PC-3 (cell line): ENCODE measurements at regions not wholly inside any gene's neighbourhood (a gene's known extent, or its start where the extent isn't known, plus 50 kb on each side); places are given as distances from the start of the nearest gene placed in this dataset.

Experiments used
- ATAC-seq: fragments of 200-7000 bp; cut with Tn5 transposase; 2 replicates; pipeline ENCODE4 v1.9.1; 2020; ENCODE audit warnings: mild to moderate bottlenecking, moderate library complexity
- BruUV-seq: library from RNA; stranded (reverse); fragments of 400-500 nt; replicated peaks from 2 replicates; lab custom pipeline; 2021; lab: Mats Ljungman, UMichigan
- CTCF ChIA-PET: fragments of 300-600 bp; sonication (Branson Sonifier 250); formaldehyde crosslinking; loops from one replicate; lab custom pipeline; 2022; ENCODE audit warnings: antibody characterized with exemption; lab: Charles Lee
- POLR2A ChIA-PET: fragments of 300-600 bp; sonication (Branson Sonifier 250); formaldehyde crosslinking; loops from one replicate; lab custom pipeline; 2022; ENCODE audit warnings: antibody characterized with exemption; ENCODE audit not compliant: unreplicated experiment; lab: Charles Lee
- DNase-seq: peaks from one replicate; pipeline ENCODE4 v3.0.0-alpha.2; 2015
- H2AFZ ChIP-seq: fragments of 300-600 bp; sonication (generic); 2 replicates; pipeline ENCODE4 v1.6.0; 2016; ENCODE audit warnings: antibody characterized with exemption, low read length
- H3F3A ChIP-seq: fragments of 300-600 bp; sonication (generic); one replicate; pipeline ENCODE4 v1.6.0; 2017; ENCODE audit warnings: antibody characterized with exemption, low read length, control low read depth, mild to moderate bottlenecking; ENCODE audit not compliant: unreplicated experiment
- H3K27ac ChIP-seq: fragments of 300-600 bp; sonication (generic); 2 replicates; pipeline ENCODE4 v1.5.1; 2016; ENCODE audit warnings: mild to moderate bottlenecking, low read length
- H3K27me3 ChIP-seq: fragments of 300-600 bp; sonication (generic); 2 replicates; pipeline ENCODE4 v1.6.1; 2016; ENCODE audit warnings: low read length, mixed read lengths
- H3K36me3 ChIP-seq: fragments of 300-600 bp; sonication (generic); 2 replicates; pipeline ENCODE4 v1.6.1; 2016; ENCODE audit warnings: low read depth, mixed run types, low read length, mixed read lengths
- H3K4me1 ChIP-seq: fragments of 300-600 bp; sonication (generic); 2 replicates; pipeline ENCODE4 v1.5.1; 2016; ENCODE audit warnings: low read length; ENCODE audit not compliant: insufficient read depth
- H3K4me2 ChIP-seq: fragments of 300-600 bp; sonication (generic); 2 replicates; pipeline ENCODE4 v1.6.0; 2016; ENCODE audit warnings: low read length
- H3K4me3 ChIP-seq: fragments of 300-600 bp; sonication (generic); 2 replicates; pipeline ENCODE4 v1.5.1; 2016; ENCODE audit warnings: mild to moderate bottlenecking, low read length, mixed read lengths
- H3K79me2 ChIP-seq: fragments of 300-600 bp; sonication (generic); 2 replicates; pipeline ENCODE4 v1.6.1; 2017; ENCODE audit warnings: low read length, mixed read lengths
- H3K9ac ChIP-seq: fragments of 300-600 bp; sonication (generic); 2 replicates; pipeline ENCODE4 v1.6.0; 2016; ENCODE audit warnings: mild to moderate bottlenecking, low read length
- H3K9me2 ChIP-seq: fragments of 300-600 bp; sonication (generic); replicated peaks from 2 replicates; pipeline ENCODE4 v1.6.1; 2016; ENCODE audit warnings: mixed run types, low read length, mixed read lengths
- H3K9me3 ChIP-seq: fragments of 300-600 bp; sonication (generic); 2 replicates; pipeline ENCODE4 v1.6.1; 2016; ENCODE audit warnings: low read length, mixed read lengths
- H4K20me1 ChIP-seq: fragments of 300-600 bp; sonication (generic); 2 replicates; pipeline ENCODE4 v1.6.1; 2016; ENCODE audit warnings: low read length, mixed read lengths
- EZH2 ChIP-seq: fragments of 300-600 bp; sonication (generic); IDR thresholded peaks from one replicate; pipeline ENCODE4 v1.6.1; 2017; ENCODE audit warnings: antibody characterized with exemption, mild to moderate bottlenecking, low read length; ENCODE audit not compliant: unreplicated experiment
- EZH2phosphoT487 ChIP-seq: fragments of 300-600 bp; sonication (generic); IDR thresholded peaks from 2 replicates; pipeline ENCODE4 v1.6.1; 2018; ENCODE audit warnings: mild to moderate bottlenecking, antibody characterized with exemption, low read length, borderline replicate concordance
- intact Hi-C: fragments of 100-400 bp; cut with micrococcal nuclease; formaldehyde crosslinking; loops from 2 replicates; pipeline ENCODE4 v1.9.0; 2023
- TF ChIP-seq, protein P1 (sequence below): fragments of 300-600 bp; sonication (generic); conservative IDR thresholded peaks from 2 replicates; pipeline ENCODE4 v1.5.1; 2017; ENCODE audit warnings: antibody characterized with exemption, low read depth, mild to moderate bottlenecking, low read length

DNA sequence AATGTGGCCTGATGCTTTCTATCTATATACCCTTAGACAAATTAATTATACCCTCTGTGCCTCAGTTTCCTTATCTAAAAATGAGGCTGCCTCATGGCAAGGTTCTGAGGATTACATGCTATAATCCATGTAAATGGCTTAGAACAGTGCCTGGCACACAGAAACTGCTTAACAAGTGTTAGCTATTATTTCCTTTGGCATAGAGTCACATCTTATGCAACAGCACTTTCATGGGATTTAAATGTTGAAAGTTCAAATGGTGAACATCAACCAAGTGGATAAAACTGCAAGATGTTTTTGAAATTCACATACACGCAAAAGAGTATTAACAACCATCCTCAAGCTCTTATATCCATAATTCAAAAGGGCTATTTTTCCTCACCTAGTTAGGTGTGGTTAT is 202.8 kb upstream of the JAG1 start:
- no peak overlapping the region for H3K9ac ChIP-seq
- H3K4me2 ChIP-seq, result no peak overlapping the region
- CTCF ChIA-PET, result no interaction called here
- intact Hi-C loops, result no loop called here
- no TSS peak for BruUV-seq
- TF ChIP-seq, protein P1, sequence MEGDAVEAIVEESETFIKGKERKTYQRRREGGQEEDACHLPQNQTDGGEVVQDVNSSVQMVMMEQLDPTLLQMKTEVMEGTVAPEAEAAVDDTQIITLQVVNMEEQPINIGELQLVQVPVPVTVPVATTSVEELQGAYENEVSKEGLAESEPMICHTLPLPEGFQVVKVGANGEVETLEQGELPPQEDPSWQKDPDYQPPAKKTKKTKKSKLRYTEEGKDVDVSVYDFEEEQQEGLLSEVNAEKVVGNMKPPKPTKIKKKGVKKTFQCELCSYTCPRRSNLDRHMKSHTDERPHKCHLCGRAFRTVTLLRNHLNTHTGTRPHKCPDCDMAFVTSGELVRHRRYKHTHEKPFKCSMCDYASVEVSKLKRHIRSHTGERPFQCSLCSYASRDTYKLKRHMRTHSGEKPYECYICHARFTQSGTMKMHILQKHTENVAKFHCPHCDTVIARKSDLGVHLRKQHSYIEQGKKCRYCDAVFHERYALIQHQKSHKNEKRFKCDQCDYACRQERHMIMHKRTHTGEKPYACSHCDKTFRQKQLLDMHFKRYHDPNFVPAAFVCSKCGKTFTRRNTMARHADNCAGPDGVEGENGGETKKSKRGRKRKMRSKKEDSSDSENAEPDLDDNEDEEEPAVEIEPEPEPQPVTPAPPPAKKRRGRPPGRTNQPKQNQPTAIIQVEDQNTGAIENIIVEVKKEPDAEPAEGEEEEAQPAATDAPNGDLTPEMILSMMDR, result no peak
- TF ChIP-seq EZH2phosphoT487, result no peak
- TF ChIP-seq EZH2, result no peak
- POLR2A ChIA-PET, result interaction anchor here (0.6 kb wide), 1 partner anchor 34 kb away, joined by 7 read pairs; no protein-coding TSS in a partner anchor
- DNase-seq (no peak), ATAC-seq (no peak)
- H3K4me3 ChIP-seq, result no peak overlapping the region
- no peaks in the 10 kb centered on the region for H3K9me3 ChIP-seq
- no peaks in the 10 kb centered on the region for H3F3A ChIP-seq
- H3K36me3 ChIP-seq, result no peaks in the 10 kb centered on the region
- 0 out of 2 replicates have a peak, but pooled peaks cover 4% of the 10 kb centered on the region for H3K9me2 ChIP-seq
- no peaks in the 10 kb centered on the region for H4K20me1 ChIP-seq
- no peaks in the 10 kb centered on the region for H3K4me1 ChIP-seq
- no peak overlapping the region for H3K27ac ChIP-seq
- H3K27me3 ChIP-seq, result no peaks in the 10 kb centered on the region
- H2AFZ ChIP-seq, result no peak overlapping the region
- H3K79me2 ChIP-seq, result no peaks in the 10 kb centered on the region

DNA sequence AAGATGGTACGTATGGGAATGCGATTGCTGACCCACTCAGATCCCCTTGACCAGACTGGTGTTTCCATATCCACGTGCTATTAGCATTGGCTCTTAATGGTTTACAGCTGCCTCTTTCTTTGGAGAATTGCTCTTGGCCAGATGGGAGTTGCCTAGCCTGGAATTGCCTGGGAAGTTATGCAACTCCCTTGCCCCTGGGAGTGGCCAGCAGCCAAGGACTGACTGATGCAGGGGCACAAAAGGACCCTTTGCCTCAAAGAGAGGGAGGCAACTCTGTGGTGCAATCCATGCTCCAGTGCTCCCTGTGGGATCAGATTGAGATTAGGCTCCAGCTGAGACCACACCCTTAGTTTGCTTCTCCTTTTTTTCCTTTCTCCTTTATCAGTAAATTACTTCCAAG is 203.5 kb upstream of the JAG1 start:
- H3K4me1 ChIP-seq, result no peaks in the 10 kb centered on the region
- ATAC-seq (no peak), DNase-seq (no peak)
- H2AFZ ChIP-seq, result no peak overlapping the region
- intact Hi-C loops, result no loop called here
- H3K9me3 ChIP-seq, result no peaks in the 10 kb centered on the region
- no peak overlapping the region for H3K9ac ChIP-seq
- H3K27me3 ChIP-seq, result no peaks in the 10 kb centered on the region
- no peaks in the 10 kb centered on the region for H3K79me2 ChIP-seq
- TF ChIP-seq, protein P1, result no peak
- TF ChIP-seq EZH2phosphoT487 (no peak), EZH2 (no peak)
- 0 out of 2 replicates have a peak, but pooled peaks cover 4% of the 10 kb centered on the region for H3K9me2 ChIP-seq
- no peak overlapping the region for H3K27ac ChIP-seq
- H3F3A ChIP-seq, result no peaks in the 10 kb centered on the region
- POLR2A ChIA-PET, result no interaction called here
- BruUV-seq, result no TSS peak
- H4K20me1 ChIP-seq, result no peaks in the 10 kb centered on the region
- no peak overlapping the region for H3K4me2 ChIP-seq
- CTCF ChIA-PET, result no interaction called here
- H3K36me3 ChIP-seq, result no peaks in the 10 kb centered on the region
- no peak overlapping the region for H3K4me3 ChIP-seq

DNA sequence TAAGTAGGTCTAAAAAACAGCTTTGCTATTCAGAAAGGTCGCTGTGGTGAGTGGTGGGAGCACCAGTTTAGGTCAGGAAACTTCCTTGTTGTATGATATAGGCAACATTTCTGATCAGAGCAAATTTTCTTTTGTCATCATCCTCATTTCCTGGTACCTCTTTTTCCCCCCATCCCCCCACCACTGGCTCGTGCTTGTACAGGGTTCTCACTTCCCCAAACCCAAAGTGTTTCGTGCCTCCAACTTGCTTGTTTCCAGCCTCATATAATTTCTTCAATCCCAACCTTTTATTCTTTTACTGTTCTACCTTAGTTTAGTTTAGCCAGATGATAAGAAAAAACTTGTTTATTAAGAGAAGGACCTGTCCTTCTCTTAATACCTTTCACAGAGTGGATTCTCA is 209.4 kb upstream of the JAG1 start:
- Histone ChIP-seq H3K4me1 (no peaks in the 10 kb centered on the region), H2AFZ (no peak overlapping the region), H3K27me3 (no peaks in the 10 kb centered on the region), H3K36me3 (no peaks in the 10 kb centered on the region), H3K79me2 (no peaks in the 10 kb centered on the region), H3K4me3 (no peak overlapping the region), H3K9me2 (no peaks in the 10 kb centered on the region; the same call in 1 of the 2 replicates), H3K9me3 (no peaks in the 10 kb centered on the region), H3K9ac (no peak overlapping the region), H4K20me1 (no peaks in the 10 kb centered on the region), H3F3A (no peaks in the 10 kb centered on the region), H3K27ac (no peak overlapping the region), H3K4me2 (no peak overlapping the region)
- BruUV-seq, result no TSS peak
- no peak for DNase-seq
- intact Hi-C loops, result no loop called here
- CTCF ChIA-PET, result interaction anchor here (0.6 kb wide), 1 partner anchor 40 kb away, joined by 3 read pairs; no protein-coding TSS in a partner anchor
- no peak for ATAC-seq
- POLR2A ChIA-PET, result no interaction called here
- TF ChIP-seq, protein P1, result no peak
- no peak for TF ChIP-seq EZH2phosphoT487
- no peak for TF ChIP-seq EZH2
